ENCODE measurements at regions not wholly inside any gene's neighbourhood (a gene's known extent, or its start where the extent isn't known, plus 50 kb on each side); places are given as distances from the start of the nearest gene placed in this dataset.

- 56 to 62% methylated on average over 3 of the region's 3 CpGs for WGBS, 2 donors
- H3K27ac ChIP-seq: no peak overlapping the region
- H3K4me3 ChIP-seq: no peak overlapping the region
Measured at GRCh38 chr1:82578086-82578726, 777.5 kb downstream of the ADGRL2 start.

GRCh38 chr1:82567348-82567747 is 766.6 kb downstream of the ADGRL2 start:
- DNase-seq: no peak
- intact Hi-C loops (cut with DNase I): no loop called here
- no peak for ATAC-seq
- H3K27me3 ChIP-seq: no peaks in the 10 kb centered on the region
- no peak for TF ChIP-seq CTCF (IDR thresholded peaks at IDR 0.05)
- H3K9me3 ChIP-seq: no peaks in the 10 kb centered on the region
- no peaks in the 10 kb centered on the region for H3K36me3 ChIP-seq
- WGBS, 2 donors: 94 to 98% methylated on average over 3 of the region's 3 CpGs
- H3K27ac ChIP-seq: no peak overlapping the region
- H3K4me3 ChIP-seq: no peak overlapping the region
- peaks cover 0 to 18% (median 13%) of the 10 kb centered on the region in 9 donors for H3K4me1 ChIP-seq

More at GRCh38 chr1:82578086-82578726, 777.5 kb downstream of the ADGRL2 start:
- DNase-seq (no peak), ATAC-seq (no peak)
- intact Hi-C loops (cut with DNase I): no loop called here
- Histone ChIP-seq H3K9me3 (peaks cover 0 to 6% (median 0%) of the 10 kb centered on the region in 11 donors), H3K36me3 (no peaks in the 10 kb centered on the region), H3K4me1 (peaks cover 0 to 4% (median 0%) of the 10 kb centered on the region in 9 donors), H3K27me3 (no peaks in the 10 kb centered on the region)
- TF ChIP-seq CTCF (IDR thresholded peaks at IDR 0.05): no peak

- no peak for DNase-seq
- no peaks in the 10 kb centered on the region for H3K9me3 ChIP-seq
- WGBS, 2 donors: 63 to 65% methylated on average over 6 of the region's 6 CpGs
- peaks cover 0 to 18% (median 13%) of the 10 kb centered on the region in 9 donors for H3K4me1 ChIP-seq
- H3K36me3 ChIP-seq: no peaks in the 10 kb centered on the region
- H3K27ac ChIP-seq: no peak overlapping the region
- TF ChIP-seq CTCF (IDR thresholded peaks at IDR 0.05): peak in 1 of 9 donors; percentile 1
- no peak overlapping the region for H3K4me3 ChIP-seq
- no peak for ATAC-seq
- H3K27me3 ChIP-seq: no peaks in the 10 kb centered on the region
- intact Hi-C loops (cut with DNase I): no loop called here
Measured at GRCh38 chr1:82565546-82565945, 764.8 kb downstream of the ADGRL2 start.

- DNase-seq: no peak
- no peaks in the 10 kb centered on the region for H3K9me3 ChIP-seq
- intact Hi-C loops (cut with DNase I): no loop called here
- H3K4me1 ChIP-seq: peaks cover 0 to 18% (median 13%) of the 10 kb centered on the region in 9 donors
- TF ChIP-seq CTCF (IDR thresholded peaks at IDR 0.05): peak in 3 of 9 donors; percentile 15 to 27 (median 22)
- no peak overlapping the region for H3K27ac ChIP-seq
- 53 to 69% methylated on average over 3 of the region's 3 CpGs for WGBS, 2 donors
- H3K27me3 ChIP-seq: no peaks in the 10 kb centered on the region
- ATAC-seq: peak in 6 of 8 donors; percentile 39 to 79 (median 62)
- H3K4me3 ChIP-seq: no peak overlapping the region
- H3K36me3 ChIP-seq: no peaks in the 10 kb centered on the region
Measured at GRCh38 chr1:82565146-82565545, 764.4 kb downstream of the ADGRL2 start.
